Ammon's horn (tissue), 1 donor: ENCODE measurements at regions not wholly inside any gene's neighbourhood (a gene's known extent, or its start where the extent isn't known, plus 50 kb on each side); places are given as distances from the start of the nearest gene placed in this dataset.
"Not testable (repeated sequence)": the region's sequence is repeated elsewhere in the genome, so short reads cannot be mapped to it uniquely, and the experiment has no call there.

Source experiments
- DNase-seq: peaks from one replicate; pipeline ENCODE4 v3.0.0-alpha.2; 2016; ENCODE audit warnings: low spot score

DNA sequence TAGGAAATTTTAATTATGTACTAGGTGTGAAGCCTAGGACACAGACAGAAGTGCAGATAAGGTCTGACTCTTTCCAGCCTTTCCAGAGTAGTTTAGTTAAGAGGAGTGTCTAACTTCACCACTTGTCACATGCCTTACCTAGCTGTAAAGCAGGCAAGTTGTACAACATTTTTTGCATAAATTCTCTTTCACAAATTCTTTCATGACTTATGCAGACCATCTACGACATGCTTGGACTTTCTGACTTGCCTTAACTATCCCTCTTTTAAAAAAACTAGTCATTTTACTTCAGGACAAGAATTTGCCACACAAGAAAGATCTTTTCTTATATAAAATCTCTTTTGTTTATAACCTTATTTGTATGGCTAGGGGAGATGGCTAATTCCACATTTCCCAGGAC lies 1273.6 kb upstream of the SLC39A10 start:
- no peak for DNase-seq

DNA sequence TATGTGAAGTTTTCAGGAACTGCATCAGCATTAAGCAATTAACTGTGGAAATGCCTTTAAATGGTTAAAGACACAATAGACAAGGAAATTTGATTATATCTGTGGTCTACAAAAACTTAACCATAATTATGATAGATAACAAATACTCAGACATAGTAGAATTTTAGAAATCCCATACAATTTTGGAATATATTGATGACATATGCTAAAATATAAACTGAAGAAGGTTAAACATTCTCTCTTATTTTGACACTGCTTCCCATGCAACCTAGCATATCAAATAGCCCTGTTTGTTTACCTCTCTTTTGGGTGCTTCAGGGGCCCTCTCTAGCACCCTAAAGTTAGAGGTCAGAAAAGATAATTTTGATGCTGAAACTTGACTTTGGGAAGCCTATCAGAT lies 1274.8 kb upstream of the SLC39A10 start:
- DNase-seq, result no peak

DNA sequence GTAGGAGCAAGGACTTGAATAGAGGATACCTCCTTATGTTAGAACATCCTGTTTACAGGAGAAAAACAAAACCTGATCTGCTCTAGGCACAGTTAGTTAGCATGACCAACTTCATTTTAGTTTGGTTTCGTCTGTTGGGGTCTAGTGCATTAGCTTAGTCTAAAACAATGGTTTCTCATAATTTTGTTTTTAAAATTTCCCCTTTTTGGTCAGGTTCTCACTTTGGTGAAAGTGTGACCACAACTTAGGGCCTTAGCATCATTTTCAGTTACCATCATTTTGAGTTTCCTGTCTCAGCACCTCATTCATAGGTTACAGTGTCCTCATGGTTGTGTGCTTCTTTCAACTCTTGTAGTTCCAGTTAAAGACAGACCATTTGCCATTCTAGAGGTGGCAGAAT lies 1277.0 kb upstream of the SLC39A10 start:
- no peak for DNase-seq

DNA sequence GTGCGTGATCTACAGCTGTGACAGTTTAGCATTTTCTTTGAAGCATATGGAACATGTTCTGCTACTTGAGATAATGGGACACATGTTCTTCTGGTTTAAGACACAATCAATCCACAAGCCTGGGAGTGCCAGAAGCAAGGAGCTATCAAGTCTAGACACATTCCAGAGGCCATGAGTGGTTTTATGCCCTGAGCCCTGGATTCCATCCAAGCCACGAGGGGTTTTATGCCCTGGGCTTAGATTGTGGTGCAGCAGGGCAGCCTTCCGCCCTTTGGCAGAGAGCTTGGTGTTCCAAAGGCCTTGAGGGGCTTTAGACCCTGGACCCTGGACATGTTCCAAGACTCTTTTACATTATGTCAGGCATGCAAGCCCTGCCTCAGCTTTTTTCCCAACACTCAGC lies 1289.6 kb upstream of the SLC39A10 start:
- DNase-seq, result not testable (repeated sequence)

DNA sequence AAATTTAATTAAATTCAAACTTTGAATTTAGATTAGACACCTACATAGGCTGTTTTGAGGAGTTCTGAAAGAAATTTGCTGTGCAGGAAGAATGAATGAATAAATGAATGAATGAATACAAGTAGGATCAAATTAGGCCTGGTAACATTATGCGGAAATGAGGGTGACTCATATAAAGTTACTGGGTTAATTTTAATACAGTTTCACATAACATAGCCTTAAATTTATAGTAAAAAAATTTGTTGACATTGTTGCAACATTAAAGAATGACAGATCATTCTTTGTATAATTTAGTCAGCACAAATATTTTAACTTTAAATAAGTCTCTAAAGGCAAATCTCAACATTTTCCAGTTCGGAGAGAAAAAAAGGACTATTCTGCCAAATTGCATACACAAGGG lies 1293.1 kb upstream of the SLC39A10 start:
- no peak for DNase-seq

DNA sequence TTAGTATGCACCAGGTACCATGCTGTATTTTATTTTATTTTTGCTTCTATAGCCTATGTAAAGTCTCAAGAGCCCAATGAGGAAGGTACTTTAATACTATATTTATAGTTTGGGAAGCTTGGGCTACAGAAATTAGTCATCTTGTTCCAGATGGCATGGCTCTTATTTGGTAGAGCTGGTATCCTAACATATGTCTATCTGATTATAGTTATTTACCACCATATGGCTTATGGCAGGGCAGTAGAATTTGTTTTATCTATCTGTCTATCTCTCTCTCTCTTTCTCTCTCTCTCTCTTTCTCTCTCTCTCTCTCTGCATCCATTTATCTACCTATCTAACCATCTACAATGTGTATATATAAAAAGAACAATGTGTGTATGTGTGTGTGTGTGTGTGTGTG lies 1293.7 kb upstream of the SLC39A10 start:
- DNase-seq, result no peak

DNA sequence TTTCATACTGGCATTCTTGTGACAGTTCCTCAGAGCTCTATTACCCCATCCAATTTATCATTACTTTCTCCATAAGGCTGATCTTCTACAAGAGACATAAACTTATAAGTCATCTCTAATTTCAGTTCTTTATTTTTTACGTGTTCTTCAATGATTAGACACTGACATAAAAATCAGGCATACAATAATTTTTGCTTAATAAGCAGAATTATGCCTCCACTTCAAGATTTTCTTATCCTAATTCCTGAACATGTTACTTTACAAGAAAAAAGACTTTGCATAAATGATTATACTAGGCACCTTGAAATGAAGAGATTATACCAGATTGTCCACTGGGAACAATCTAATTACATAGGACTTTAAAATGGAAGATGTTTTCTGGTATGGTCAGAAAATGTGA lies 1304.5 kb upstream of the SLC39A10 start:
- DNase-seq, result no peak

DNA sequence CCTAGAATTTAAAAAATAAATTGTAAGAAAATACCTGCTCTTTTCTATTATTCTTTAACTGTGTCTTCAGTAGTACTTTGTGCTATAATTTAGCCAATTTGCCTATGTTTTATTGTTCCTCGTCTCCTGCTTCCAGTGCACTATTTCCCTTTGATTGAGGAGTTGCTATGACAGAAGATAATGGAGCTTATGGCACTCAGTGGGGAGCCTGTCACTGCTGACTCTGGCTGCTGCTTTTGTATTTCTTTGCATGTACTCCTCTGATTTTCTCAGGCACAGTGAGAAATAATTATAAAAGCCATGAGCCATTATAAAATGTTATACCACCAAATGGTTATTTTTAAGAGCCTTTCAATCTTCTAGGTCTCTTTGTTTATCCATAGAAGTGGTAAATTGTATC lies 1310.8 kb upstream of the SLC39A10 start:
- no peak for DNase-seq

DNA sequence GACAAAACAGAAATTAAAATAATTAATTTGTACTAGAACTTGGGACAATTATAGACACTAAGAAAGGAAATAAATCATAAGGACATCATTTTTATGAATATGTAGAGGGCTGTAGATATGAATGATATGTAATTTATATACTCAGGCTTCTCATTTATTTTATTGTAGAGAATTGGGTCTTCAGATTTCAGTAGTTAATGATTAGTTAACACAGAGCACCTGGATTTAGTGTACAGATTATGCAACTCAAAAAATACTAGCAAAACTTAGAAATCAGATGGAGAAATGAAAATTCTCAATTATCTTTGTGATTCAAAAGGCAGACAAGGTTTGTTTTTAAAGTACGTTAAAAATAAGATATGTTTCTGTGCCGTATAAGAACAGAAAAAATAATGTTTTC lies 1311.7 kb upstream of the SLC39A10 start:
- no peak for DNase-seq

DNA sequence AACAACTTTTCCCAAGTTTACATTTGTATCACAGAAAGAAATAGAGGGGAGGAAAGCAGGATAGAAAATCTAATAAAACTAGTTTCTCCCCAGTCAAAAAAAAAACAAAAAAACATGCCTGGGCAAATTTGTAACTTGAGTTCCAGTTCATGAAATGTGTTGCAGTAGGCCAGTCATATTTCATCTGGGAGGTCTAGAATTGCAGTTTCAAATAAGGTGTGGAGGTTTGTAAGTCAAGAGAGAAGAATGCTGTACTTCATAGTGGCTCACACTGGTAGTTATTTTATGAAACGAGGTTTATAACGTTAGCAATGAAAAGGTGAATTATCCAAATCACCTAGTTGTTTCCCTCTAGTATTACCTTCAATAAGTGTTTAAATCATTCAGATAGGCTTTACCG lies 1313.9 kb upstream of the SLC39A10 start:
- DNase-seq, result no peak

DNA sequence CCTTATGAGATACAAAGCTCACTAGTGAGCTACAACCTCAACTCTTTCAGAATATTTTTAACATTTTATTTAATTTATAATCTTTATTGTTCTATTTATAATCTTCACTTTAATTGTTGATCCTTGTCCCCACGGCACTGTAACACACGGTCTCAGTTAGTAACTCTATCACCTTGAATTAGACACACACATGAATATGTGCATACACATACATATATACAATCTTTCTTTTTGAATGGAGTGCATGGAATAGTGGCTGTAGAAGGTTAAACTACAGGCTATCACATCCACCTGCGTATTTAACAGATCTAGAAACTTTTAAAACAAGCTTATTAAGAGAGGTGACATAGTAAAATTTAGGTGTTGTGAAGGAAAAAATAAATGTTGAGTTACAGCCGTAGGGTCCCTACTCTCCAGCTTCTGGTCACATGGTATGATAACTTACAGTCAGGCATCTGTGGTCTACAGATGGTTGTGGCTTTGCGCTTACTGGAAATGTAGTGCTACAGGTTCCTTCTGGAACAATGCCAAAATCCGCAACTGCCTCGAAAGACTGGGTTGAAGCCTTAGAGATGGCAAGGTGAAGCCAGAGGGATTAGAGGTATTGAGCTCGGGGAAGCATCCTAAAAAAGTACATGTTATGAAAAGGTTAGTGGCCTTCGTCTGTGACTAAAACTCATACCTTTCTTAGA lies 1324.1 kb upstream of the SLC39A10 start:
- no peak for DNase-seq

DNA sequence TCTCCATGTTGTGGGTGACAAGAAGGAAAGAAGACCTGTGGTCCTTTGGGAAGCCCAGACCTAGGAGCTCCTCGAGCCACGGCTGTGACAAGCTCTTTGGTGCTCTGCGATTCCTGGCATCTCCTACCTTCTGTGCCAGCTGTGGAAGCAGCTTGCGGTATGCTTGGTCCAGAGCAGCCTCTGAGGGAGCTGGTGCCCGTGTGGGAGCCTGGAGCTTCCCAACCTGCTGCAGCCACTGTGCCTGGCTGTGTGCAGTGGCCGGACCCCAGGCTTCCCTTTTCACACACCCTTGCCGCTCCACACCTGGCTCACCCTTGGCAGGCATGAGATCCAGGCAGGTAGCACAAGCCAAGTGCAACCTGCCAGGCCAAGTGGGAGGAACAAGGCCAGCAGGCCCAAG lies 1328.6 kb upstream of the SLC39A10 start:
- no peak for DNase-seq

DNA sequence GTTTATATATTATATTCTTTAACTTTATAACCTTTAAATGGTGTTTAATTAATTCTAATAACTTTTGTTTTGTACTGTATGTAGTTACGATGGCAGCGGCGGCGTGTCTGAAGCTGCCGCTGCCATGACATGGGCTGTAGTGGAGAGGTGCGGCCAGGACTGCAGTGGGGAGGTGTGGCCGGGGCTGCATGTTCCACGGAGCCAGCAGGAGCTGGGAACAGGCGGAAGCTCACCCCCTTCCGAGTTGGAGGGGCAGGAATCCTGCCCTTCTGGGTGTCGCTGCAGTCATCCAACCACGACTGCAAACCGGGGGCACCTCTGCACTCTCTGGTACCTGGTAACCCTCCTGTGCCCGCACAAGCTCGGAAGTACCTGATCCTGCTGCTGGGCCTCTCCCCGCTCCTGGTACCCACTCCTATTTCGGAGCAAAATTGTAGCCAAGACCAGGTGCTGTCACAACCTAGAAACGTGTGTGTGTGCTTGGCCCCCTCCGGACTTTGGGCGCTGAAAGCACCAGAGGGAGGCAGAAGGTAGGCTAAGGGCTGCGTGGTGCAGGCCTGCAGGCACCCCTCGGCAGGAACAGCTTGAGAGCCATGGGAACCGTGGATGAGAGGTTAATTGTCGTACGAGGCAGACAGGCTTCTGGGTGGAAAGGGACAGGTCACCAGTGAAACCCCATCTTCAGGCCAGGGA lies 1329.7 kb upstream of the SLC39A10 start:
- no peak for DNase-seq

DNA sequence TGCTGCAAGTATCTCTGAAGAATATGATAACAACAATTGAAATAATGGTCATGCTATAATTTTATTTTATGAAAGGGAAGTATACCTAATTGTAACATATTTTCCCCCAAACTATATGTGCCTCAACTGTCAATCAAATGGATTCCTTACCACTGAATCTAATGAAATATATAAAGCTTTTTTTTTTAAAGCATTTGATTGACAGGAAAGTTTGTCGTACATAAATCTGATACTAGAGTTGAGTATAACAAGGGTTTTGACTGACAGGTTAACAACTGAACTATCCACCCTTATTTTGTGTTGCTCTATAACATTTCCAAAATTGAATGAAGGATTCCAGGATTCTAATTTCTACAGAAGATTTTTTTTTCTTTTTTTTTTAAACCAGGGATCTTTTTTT lies 1333.3 kb upstream of the SLC39A10 start:
- DNase-seq, result no peak

DNA sequence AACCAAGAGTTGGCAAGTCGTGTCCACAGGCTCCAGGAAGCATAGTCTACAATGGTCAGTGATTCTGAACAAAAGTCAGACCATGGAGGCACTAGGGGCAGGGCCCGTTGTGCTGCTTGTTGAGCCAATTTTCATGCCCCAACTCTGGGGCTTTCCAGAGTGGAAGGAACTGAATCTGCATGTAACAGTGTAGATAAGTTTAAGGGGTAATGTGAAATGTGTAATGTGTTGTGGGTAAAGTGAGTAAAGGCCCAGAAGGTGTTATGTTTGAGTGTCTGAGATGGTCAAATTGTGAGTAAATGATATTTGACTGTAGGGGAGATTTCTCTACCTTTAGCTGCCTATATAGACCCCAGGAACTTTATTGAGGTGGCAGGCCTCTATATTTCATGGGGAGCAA lies 1336.5 kb upstream of the SLC39A10 start:
- no peak for DNase-seq

DNA sequence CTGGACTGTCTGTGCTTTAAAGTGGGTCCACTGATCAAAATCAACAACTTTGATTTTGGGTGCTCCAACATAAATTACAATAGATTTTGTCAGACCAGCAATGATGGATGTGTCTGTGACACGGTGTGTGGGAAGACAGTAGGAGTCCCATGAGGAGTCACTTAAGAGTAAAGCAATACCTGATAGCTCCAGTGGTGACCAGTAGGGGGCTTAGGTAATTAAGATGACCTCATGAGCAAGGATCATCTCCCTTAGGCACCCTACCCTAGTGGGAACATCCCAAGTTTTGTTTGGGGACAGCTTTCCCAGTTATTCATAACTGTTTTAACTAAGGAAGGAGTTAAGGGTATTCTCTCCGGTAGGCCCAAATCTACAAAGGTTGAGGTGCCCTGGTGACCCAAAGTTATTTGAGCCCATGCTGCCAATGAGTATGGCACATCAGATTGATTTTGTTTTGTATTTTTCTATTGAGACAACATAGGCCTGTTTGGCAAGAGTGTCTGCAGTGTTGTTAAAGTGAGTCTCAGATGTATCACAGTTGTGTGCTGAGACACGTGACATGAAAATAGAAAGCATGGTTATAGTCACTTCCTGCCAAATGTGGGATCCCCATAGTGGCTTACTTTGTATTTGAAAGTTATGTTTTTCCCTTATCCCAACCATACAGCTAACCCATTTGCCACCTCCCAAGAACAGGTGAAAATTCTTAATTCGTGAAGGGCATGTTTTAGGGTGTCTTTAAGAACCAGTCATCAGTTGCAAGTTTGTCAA lies 1337.6 kb upstream of the SLC39A10 start:
- no peak for DNase-seq

DNA sequence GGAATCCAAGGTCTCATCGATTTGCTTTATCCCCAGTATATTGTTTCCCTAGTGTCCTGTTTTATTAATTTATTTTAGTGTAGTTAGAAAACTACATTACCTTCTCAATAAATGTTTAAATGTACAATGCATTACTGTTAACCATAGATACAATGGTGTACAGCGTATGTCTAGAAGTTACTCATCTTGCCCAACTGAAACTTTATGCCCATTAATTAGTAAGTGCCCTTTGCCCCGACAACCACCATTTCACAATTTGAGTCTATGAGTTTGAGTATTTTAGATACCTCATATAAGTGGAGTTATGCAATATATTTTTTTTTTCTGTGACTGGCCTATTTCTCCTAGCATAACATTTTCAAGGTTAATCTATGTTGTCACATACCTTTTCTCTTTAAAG lies 1343.0 kb upstream of the SLC39A10 start:
- no peak for DNase-seq

DNA sequence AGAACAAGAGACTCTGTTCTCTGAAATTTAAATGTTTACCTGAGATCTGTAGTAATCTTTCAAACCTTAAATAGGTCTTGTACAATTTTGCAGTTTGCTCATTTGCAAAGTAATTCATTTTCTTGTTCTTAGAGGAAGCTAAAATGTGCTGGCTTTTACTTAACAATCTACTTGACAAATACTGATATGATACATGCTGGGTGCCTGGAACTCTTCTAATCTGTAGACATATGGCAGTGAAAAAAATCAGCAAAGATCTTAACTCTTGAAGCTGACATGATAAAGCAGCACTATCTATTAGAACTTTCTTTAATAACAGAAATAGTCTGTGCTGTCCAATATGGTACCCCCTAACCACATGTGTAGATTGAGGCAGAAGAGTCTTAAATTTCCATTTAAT lies 1352.8 kb upstream of the SLC39A10 start:
- no peak for DNase-seq

DNA sequence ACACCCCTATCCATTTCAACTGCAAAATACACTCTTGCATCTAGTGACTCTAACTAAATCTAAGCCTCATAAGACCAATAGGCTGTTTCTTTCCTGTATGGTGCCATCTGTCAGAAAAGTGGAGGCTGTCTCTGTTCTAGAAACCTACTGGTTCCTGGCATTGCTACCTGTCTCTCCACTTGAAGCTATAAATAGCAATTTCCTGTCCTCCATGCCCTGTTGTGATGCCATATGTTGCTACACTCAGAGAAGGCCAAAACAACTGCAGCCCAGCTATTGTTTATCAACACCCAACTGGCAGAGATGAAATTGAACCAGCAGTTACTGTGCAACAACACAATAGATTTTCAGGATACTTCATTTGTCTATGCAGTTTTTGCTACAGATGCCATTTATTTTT lies 1355.1 kb upstream of the SLC39A10 start:
- no peak for DNase-seq

DNA sequence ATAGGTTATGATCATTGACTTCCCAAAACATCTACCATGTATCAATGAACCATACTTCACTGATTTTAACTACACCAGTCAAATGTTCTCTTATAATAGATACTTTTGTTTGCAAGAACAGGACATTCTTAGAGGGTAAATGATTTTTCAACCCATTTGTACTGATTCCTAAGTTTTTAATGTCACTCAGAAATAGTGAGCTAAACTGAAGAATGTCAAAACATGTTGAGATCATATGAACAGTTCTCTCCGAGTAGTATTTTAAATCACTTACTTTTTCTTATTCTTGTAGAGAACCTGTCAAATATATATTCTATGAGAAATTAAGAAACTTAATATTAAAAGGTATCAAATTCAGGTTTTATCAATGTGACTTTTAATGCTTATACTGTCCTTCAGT lies 1362.9 kb upstream of the SLC39A10 start:
- DNase-seq, result no peak

DNA sequence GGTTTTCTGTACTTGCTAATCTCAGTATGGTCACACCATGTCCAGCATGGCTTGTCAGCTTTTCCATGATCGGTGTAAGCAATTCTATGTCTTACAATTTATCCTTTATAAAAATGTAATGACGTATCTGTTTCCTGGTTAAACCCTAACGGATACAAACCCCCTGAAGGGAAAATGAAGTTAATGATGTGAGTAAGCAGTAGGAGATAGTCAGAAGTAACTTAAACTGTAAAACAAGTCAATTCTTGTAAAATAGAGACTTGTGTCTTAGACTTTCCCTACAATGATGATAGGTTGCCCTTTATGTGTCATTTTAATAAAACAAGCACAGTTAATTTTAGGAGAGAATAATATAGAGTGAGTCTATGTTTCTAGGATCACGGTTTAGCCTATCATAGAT lies 1365.9 kb upstream of the SLC39A10 start:
- DNase-seq, result no peak

DNA sequence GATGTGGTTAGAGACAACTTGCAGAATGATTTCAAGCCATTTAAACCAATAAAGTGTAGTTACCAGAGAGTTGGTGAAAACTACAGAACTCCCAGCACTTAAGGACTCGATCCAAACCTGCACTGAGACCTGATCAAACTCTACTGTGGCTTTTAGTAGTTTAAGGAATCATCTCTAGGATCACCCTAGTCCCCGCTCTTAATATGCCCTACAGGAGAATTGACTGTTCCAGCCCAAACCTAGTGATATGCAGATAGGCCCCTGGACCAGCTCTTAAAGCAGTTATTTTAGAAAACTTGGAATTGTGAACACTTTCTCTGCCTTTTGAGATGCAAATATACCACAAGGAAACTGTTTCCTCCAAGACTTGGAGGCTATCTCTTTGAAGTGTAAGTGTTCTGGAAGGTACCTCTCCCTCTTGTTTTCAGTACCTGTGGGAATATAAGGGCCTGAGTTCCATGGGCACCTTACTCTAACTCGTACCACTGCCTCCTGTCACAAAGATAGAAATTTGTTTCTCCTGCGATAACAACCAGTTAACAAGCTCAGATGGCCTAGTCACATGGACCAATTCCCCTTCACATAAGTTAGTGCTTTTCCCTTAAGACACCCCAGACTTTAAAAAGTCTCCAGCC lies 1367.2 kb upstream of the SLC39A10 start:
- no peak for DNase-seq

DNA sequence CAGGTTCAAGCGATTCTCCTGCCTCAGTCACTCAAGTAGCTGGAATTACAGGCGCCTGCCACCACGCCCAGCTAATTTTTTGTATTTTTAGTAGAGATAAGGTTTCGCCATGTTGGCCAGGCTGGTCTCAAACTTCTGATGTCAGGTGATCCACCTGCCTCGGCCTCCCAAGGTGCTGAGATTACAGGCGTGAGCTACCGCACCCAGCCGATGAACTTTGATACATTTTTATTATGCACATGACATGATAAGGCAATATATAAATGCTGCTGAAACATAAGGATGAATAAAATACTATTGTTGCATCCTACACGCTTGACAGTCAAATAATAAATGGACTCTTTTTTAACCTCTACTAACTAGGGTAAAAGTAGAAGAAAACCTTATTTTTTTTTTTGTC lies 1380.4 kb upstream of the SLC39A10 start:
- not testable (repeated sequence) for DNase-seq
